A673 (cell line): ENCODE measurements at regions not wholly inside any gene's neighbourhood (a gene's known extent, or its start where the extent isn't known, plus 50 kb on each side); places are given as distances from the start of the nearest gene placed in this dataset.

Source experiments
- BruUV-seq: library from RNA; stranded (reverse); fragments of 400-500 nt; replicated peaks from 2 replicates; lab custom pipeline; 2021; lab: Mats Ljungman, UMichigan
- CTCF ChIA-PET: fragments of 300-600 bp; sonication (Branson Sonifier 250); formaldehyde crosslinking; loops from one replicate; lab custom pipeline; 2022; ENCODE audit warnings: antibody characterized with exemption; lab: Charles Lee
- POLR2A ChIA-PET: fragments of 300-600 bp; sonication (Branson Sonifier 250); formaldehyde crosslinking; loops from one replicate; lab custom pipeline; 2022; ENCODE audit warnings: antibody characterized with exemption; ENCODE audit not compliant: low non-redundant PET; lab: Charles Lee
- DNase-seq: peaks from one replicate; pipeline ENCODE4 v3.0.0-alpha.2; 2015; ENCODE audit warnings: low spot score
- H3K27ac ChIP-seq: fragments of 200-600 bp; sonication (generic); 2 replicates; pipeline ENCODE4 v1.5.1; 2016; ENCODE audit warnings: mixed run types, low read depth, mild to moderate bottlenecking, mixed read lengths, antibody characterized with exemption, low read length; ENCODE audit not compliant: poor library complexity, severe bottlenecking
- H3K27me3 ChIP-seq: fragments of 200-600 bp; sonication (generic); replicated peaks from 2 replicates; pipeline ENCODE4 v1.6.1; 2017; ENCODE audit warnings: mixed run types, low read depth, mild to moderate bottlenecking, mixed read lengths, antibody characterized with exemption, low read length; ENCODE audit not compliant: insufficient read depth, poor library complexity
- H3K36me3 ChIP-seq: fragments of 200-600 bp; sonication (generic); 2 replicates; pipeline ENCODE4 v1.6.1; 2016; ENCODE audit warnings: mixed run types, mild to moderate bottlenecking, mixed read lengths, antibody characterized with exemption, low read length; ENCODE audit not compliant: insufficient read depth, poor library complexity, severe bottlenecking
- H3K4me1 ChIP-seq: fragments of 200-600 bp; sonication (generic); 2 replicates; pipeline ENCODE4 v1.6.1; 2017; ENCODE audit warnings: mixed run types, mild to moderate bottlenecking, mixed read lengths, antibody characterized with exemption, low read length; ENCODE audit not compliant: insufficient read depth, poor library complexity, severe bottlenecking
- H3K4me3 ChIP-seq: fragments of 200-600 bp; sonication (generic); 2 replicates; pipeline ENCODE4 v1.5.1; 2016; ENCODE audit warnings: low read depth, mixed run types, mild to moderate bottlenecking, mixed read lengths, low read length; ENCODE audit not compliant: poor library complexity, severe bottlenecking
- H3K9me3 ChIP-seq: fragments of 200-600 bp; sonication (generic); 2 replicates; pipeline ENCODE4 v1.6.1; 2016; ENCODE audit warnings: mixed run types, low read depth, mild to moderate bottlenecking, mixed read lengths, antibody characterized with exemption, low read length; ENCODE audit not compliant: poor library complexity, severe bottlenecking
- CTCF ChIP-seq: fragments of 300-800, 200-600 bp; sonication (generic); conservative IDR thresholded peaks from 2 replicates; pipeline ENCODE4 v1.5.1; 2017; ENCODE audit warnings: low read depth, mild to moderate bottlenecking, antibody characterized with exemption, low read length, moderate library complexity, mixed read lengths
- EZH2 ChIP-seq: fragments of 200-600 bp; sonication (generic); IDR thresholded peaks from 2 replicates; pipeline ENCODE4 v1.6.1; 2017; ENCODE audit warnings: borderline replicate concordance, low read depth, mild to moderate bottlenecking, mixed read lengths, antibody characterized with exemption, low read length; ENCODE audit not compliant: poor library complexity, severe bottlenecking
- intact Hi-C: fragments of 100-400 bp; cut with micrococcal nuclease; formaldehyde crosslinking; loops from one replicate; pipeline ENCODE4 v1.10.0; 2022; ENCODE audit not compliant: unreplicated experiment

GRCh38 chr3:154664714-154665113 is 234.7 kb upstream of the GPR149 start:
- POLR2A ChIA-PET: no interaction called here
- H3K27ac ChIP-seq: no peak overlapping the region
- H3K9me3 ChIP-seq: no peaks in the 10 kb centered on the region
- no peak for TF ChIP-seq CTCF
- no peak for TF ChIP-seq EZH2
- CTCF ChIA-PET: no interaction called here
- intact Hi-C loops: no loop called here
- BruUV-seq: no TSS peak
- H3K36me3 ChIP-seq: no peaks in the 10 kb centered on the region
- H3K4me3 ChIP-seq: no peak overlapping the region
- no peaks in the 10 kb centered on the region for H3K4me1 ChIP-seq
- H3K27me3 ChIP-seq: no peaks in the 10 kb centered on the region
- no peak for DNase-seq

- ChIA-PET POLR2A (no interaction called here), CTCF (no interaction called here)
- H3K27ac ChIP-seq: no peak overlapping the region
- TF ChIP-seq CTCF (no peak), EZH2 (no peak)
- intact Hi-C loops: no loop called here
- BruUV-seq: no TSS peak
- H3K36me3 ChIP-seq: no peaks in the 10 kb centered on the region
- DNase-seq: no peak
- H3K4me3 ChIP-seq: no peak overlapping the region
- H3K9me3 ChIP-seq: no peaks in the 10 kb centered on the region
- H3K4me1 ChIP-seq: no peaks in the 10 kb centered on the region
- H3K27me3 ChIP-seq: no peaks in the 10 kb centered on the region
These were observed 232.9 kb upstream of the GPR149 start for GRCh38 chr3:154662851-154663250.

GRCh38 chr3:154660811-154661210 is 230.8 kb upstream of the GPR149 start:
- Histone ChIP-seq H3K4me3 (no peak overlapping the region), H3K27me3 (no peaks in the 10 kb centered on the region), H3K4me1 (no peaks in the 10 kb centered on the region), H3K9me3 (no peaks in the 10 kb centered on the region), H3K36me3 (no peaks in the 10 kb centered on the region), H3K27ac (no peak overlapping the region)
- no TSS peak for BruUV-seq
- intact Hi-C loops: no loop called here
- no peak for DNase-seq
- TF ChIP-seq EZH2 (no peak), CTCF (no peak)
- POLR2A ChIA-PET: no interaction called here
- CTCF ChIA-PET: no interaction called here
